Stimulated activated CD4-positive, alpha-beta T cell treated with anti-CD3 and anti-CD28 coated beads, Interleukin-4, amount 100 ng/mL, for 24 hours (primary cell): ENCODE measurements at regions not wholly inside any gene's neighbourhood (a gene's known extent, or its start where the extent isn't known, plus 50 kb on each side); places are given as distances from the start of the nearest gene placed in this dataset.

ENCODE experiments used
- DNase-seq: peaks from one replicate; pipeline ENCODE4 v3.0.0-alpha.2; 2020

- no peak for DNase-seq
Measured at GRCh38 chr5:146940295-146940694, 61.7 kb upstream of the PPP2R2B start.

GRCh38 chr5:146944019-146944418, 65.5 kb upstream of the PPP2R2B start:
- DNase-seq: no peak

GRCh38 chr5:146944764-146945616, 66.4 kb upstream of the PPP2R2B start:
- DNase-seq: no peak

GRCh38 chr5:146945617-146946084, 67.1 kb upstream of the PPP2R2B start:
- no peak for DNase-seq

GRCh38 chr5:146947181-146947941, 68.8 kb upstream of the PPP2R2B start:
- no peak for DNase-seq

GRCh38 chr5:146948666-146949065, 70.1 kb upstream of the PPP2R2B start:
- no peak for DNase-seq

- no peak for DNase-seq
Measured at GRCh38 chr5:146952168-146952567, 73.6 kb upstream of the PPP2R2B start.

GRCh38 chr5:146956217-146956616, 77.7 kb upstream of the PPP2R2B start:
- no peak for DNase-seq

GRCh38 chr5:146959360-146959759, 80.8 kb upstream of the PPP2R2B start:
- DNase-seq: no peak

GRCh38 chr5:146962801-146963355, 84.3 kb upstream of the PPP2R2B start:
- no peak for DNase-seq

GRCh38 chr5:146965761-146966659, 87.5 kb upstream of the PPP2R2B start:
- DNase-seq: peak; percentile 64

GRCh38 chr5:146967646-146968045, 89.1 kb upstream of the PPP2R2B start:
- no peak for DNase-seq

GRCh38 chr5:146971401-146971800, 92.8 kb upstream of the PPP2R2B start:
- no peak for DNase-seq

GRCh38 chr5:146986469-146986868, 107.9 kb upstream of the PPP2R2B start:
- DNase-seq: no peak

- no peak for DNase-seq
Measured at GRCh38 chr5:146993876-146994530, 115.4 kb upstream of the PPP2R2B start.

- no peak for DNase-seq
Measured at GRCh38 chr5:146995878-146996277, 117.3 kb upstream of the PPP2R2B start.

GRCh38 chr5:147015405-147015804, 136.8 kb upstream of the PPP2R2B start:
- DNase-seq: no peak

- DNase-seq: no peak
Measured at GRCh38 chr5:147017191-147017590, 138.6 kb upstream of the PPP2R2B start.

GRCh38 chr5:147017621-147018020, 139.1 kb upstream of the PPP2R2B start:
- DNase-seq: no peak

GRCh38 chr5:147018812-147019211, 140.3 kb upstream of the PPP2R2B start:
- no peak for DNase-seq

GRCh38 chr5:147036691-147037245, 158.2 kb upstream of the PPP2R2B start:
- DNase-seq: no peak
